SK-N-MC (cell line): ENCODE measurements at regions not wholly inside any gene's neighbourhood (a gene's known extent, or its start where the extent isn't known, plus 50 kb on each side); places are given as distances from the start of the nearest gene placed in this dataset.

Source experiments
- EZH2 ChIP-seq: fragments of 200-600 bp; sonication (generic); IDR thresholded peaks from one replicate; pipeline ENCODE4 v1.6.1; 2017; ENCODE audit warnings: antibody characterized with exemption
- FOXP2 ChIP-seq: optimal IDR thresholded peaks from 2 replicates; pipeline ENCODE3; 2011; ENCODE audit warnings: mild to moderate bottlenecking, moderate library complexity; ENCODE audit not compliant: insufficient read depth; ENCODE audit errors: extremely low read length, control extremely low read depth

GRCh38 chrX:110614596-110614995, 181.0 kb downstream of the CHRDL1 start:
- TF ChIP-seq FOXP2 (no peak), EZH2 (no peak)
